ENCODE measurements at regions not wholly inside any gene's neighbourhood (a gene's known extent, or its start where the extent isn't known, plus 50 kb on each side); places are given as distances from the start of the nearest gene placed in this dataset.

DNA sequence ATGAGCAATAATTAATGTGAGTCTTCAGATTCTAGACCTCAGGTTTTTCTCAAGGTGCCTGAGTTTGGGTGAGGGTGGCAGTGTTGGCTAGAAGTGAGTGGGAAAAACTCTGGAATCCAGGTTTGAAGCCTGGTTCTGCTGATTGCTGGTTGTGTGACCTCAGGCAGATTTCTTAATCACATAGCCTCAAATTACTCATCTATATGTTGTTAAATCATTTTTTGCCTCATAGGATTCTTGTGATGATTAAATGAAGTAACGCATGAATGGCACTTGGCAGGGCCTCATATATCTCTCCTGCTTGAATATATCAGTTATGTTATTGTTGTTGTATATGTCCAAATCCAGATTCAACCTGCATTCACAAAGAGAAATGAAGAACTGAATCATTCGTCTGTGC lies 60.5 kb downstream of the NR2F2 start:
- no peaks in the 10 kb centered on the region for H3K27me3 ChIP-seq
- TF ChIP-seq, protein P1, sequence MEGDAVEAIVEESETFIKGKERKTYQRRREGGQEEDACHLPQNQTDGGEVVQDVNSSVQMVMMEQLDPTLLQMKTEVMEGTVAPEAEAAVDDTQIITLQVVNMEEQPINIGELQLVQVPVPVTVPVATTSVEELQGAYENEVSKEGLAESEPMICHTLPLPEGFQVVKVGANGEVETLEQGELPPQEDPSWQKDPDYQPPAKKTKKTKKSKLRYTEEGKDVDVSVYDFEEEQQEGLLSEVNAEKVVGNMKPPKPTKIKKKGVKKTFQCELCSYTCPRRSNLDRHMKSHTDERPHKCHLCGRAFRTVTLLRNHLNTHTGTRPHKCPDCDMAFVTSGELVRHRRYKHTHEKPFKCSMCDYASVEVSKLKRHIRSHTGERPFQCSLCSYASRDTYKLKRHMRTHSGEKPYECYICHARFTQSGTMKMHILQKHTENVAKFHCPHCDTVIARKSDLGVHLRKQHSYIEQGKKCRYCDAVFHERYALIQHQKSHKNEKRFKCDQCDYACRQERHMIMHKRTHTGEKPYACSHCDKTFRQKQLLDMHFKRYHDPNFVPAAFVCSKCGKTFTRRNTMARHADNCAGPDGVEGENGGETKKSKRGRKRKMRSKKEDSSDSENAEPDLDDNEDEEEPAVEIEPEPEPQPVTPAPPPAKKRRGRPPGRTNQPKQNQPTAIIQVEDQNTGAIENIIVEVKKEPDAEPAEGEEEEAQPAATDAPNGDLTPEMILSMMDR (IDR thresholded peaks at IDR 0.05): no peak
- no peak for DNase-seq
- no peak overlapping the region for H3K27ac ChIP-seq
- peaks cover 0 to 12% (median 0%) of the 10 kb centered on the region in 4 donors for H3K4me1 ChIP-seq
- no peaks in the 10 kb centered on the region for H3K36me3 ChIP-seq
- H3K4me3 ChIP-seq: no peak overlapping the region
- no peaks in the 10 kb centered on the region for H3K9me3 ChIP-seq
- intact Hi-C loops (cut with DNase I; ENCODE audit: low total_unique reads): no loop called here

- H3K4me3 ChIP-seq: no peak overlapping the region
- no peak overlapping the region for H3K27ac ChIP-seq
- no peaks in the 10 kb centered on the region for H3K9me3 ChIP-seq
- peaks cover 0 to 12% (median 0%) of the 10 kb centered on the region in 4 donors for H3K4me1 ChIP-seq
- DNase-seq: no peak
- no peaks in the 10 kb centered on the region for H3K27me3 ChIP-seq
- intact Hi-C loops (cut with DNase I; ENCODE audit: low total_unique reads): no loop called here
- H3K36me3 ChIP-seq: no peaks in the 10 kb centered on the region
- TF ChIP-seq, protein P1 (IDR thresholded peaks at IDR 0.05): no peak
These were observed 62.1 kb downstream of the NR2F2 start for GRCh38 chr15:96392380-96393208.

DNA sequence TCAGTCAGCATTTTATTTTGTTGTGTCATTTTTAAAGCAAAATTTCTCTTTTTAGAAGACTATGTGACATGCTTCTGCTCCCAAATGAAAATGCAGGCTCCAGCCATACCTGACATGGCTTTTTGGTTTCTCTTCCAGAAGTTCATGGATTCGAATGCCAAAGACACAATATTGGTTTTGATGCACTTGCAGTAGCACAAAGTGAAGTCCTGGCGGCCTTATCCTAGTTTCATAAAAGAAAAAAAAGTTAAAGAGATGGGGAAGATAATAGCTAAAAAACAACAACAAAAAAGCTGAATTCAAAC lies 62.7 kb downstream of the NR2F2 start:
- Histone ChIP-seq H3K4me3 (no peak overlapping the region), H3K9me3 (no peaks in the 10 kb centered on the region), H3K36me3 (no peaks in the 10 kb centered on the region), H3K27me3 (no peaks in the 10 kb centered on the region), H3K4me1 (peaks cover 0 to 12% (median 0%) of the 10 kb centered on the region in 4 donors), H3K27ac (no peak overlapping the region)
- DNase-seq: no peak
- TF ChIP-seq, protein P1 (IDR thresholded peaks at IDR 0.05): no peak
- intact Hi-C loops (cut with DNase I; ENCODE audit: low total_unique reads): no loop called here

- intact Hi-C loops (cut with DNase I; ENCODE audit: low total_unique reads): no loop called here
- TF ChIP-seq, protein P1 (IDR thresholded peaks at IDR 0.05): no peak
- H3K4me3 ChIP-seq: no peak overlapping the region
- peaks cover 0 to 12% (median 0%) of the 10 kb centered on the region in 4 donors for H3K4me1 ChIP-seq
- H3K27me3 ChIP-seq: no peaks in the 10 kb centered on the region
- no peaks in the 10 kb centered on the region for H3K36me3 ChIP-seq
- no peak overlapping the region for H3K27ac ChIP-seq
- no peak for DNase-seq
- no peaks in the 10 kb centered on the region for H3K9me3 ChIP-seq
These were observed 65.2 kb downstream of the NR2F2 start for GRCh38 chr15:96395687-96396086.

DNA sequence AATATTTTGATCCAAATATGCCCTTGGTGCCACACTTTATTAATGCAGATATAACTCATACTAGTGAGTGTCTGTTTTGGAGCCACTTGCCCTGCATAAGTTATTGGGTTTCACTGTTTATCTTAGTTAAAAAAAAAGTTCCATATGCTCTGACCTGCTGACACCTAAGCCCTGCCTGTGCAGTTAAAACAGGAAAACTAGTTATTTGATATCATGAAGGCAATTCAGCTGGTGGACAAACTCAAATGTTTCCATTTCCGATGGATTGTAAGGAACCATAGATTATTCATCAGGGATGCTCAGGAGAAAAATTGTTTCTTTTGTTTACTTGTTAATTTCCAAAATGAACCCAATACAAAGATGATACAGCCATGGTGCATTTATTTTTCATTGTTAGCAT lies 68.3 kb downstream of the NR2F2 start:
- TF ChIP-seq, protein P1 (IDR thresholded peaks at IDR 0.05): no peak
- no peaks in the 10 kb centered on the region for H3K27me3 ChIP-seq
- no peak for DNase-seq
- H3K4me1 ChIP-seq: no peaks in the 10 kb centered on the region
- no peaks in the 10 kb centered on the region for H3K36me3 ChIP-seq
- no peaks in the 10 kb centered on the region for H3K9me3 ChIP-seq
- H3K4me3 ChIP-seq: no peak overlapping the region
- intact Hi-C loops (cut with DNase I; ENCODE audit: low total_unique reads): no loop called here
- H3K27ac ChIP-seq: no peak overlapping the region

Data from tibial artery (tissue), 4 donors.